ENCODE measurements at regions not wholly inside any gene's neighbourhood (a gene's known extent, or its start where the extent isn't known, plus 50 kb on each side); places are given as distances from the start of the nearest gene placed in this dataset.
A peak's percentile ranks its signal among the peaks of the same experiment; 100 is the strongest.

DNA sequence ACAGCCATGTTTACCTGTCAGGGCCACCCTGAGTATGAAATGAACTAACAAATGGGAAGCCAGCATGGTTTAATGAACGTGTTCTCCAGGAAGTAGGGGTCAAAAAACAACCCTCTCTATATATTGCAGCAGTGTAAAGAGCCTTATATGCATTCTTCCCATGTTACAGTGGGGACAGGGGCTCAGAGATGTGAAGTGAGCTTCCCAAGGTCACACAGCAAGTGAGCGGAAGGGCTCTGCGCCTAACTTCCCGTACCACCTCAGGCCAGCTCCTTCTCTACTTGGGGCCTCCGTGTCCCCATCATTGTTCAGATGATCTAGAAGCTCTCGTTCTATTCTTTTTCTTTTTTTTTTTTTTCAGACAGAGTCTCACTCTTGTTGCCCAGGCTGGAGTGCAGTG is 105.1 kb upstream of the MAP1LC3B2 start:
- peaks cover 0 to 11% (median 11%) of the 10 kb centered on the region in 3 donors for H3K27me3 ChIP-seq (ENCODE audit: control insufficient read depth in 3 of 3, insufficient read depth in 3 of 3, low read length in 3 of 3)
- H3K4me3 ChIP-seq (ENCODE audit: low read length in 3 of 3), result no peak overlapping the region
- H3K9me3 ChIP-seq (ENCODE audit: control insufficient read depth in 3 of 3, low read length in 3 of 3), result no peaks in the 10 kb centered on the region
- H3K36me3 ChIP-seq (ENCODE audit: control insufficient read depth in 3 of 3, insufficient read depth in 3 of 3, low read length in 3 of 3), result no peaks in the 10 kb centered on the region
- H3K27ac ChIP-seq (ENCODE audit: low read depth, low read length), result no peak overlapping the region
- H3K9ac ChIP-seq (ENCODE audit: low read depth in 1 of 3, low read length in 3 of 3), result no peak overlapping the region
- H3K4me1 ChIP-seq (ENCODE audit: control insufficient read depth in 3 of 3, insufficient read depth in 3 of 3, low read length in 3 of 3), result peaks cover 16 to 18% (median 17%) of the 10 kb centered on the region in 3 donors

- Histone ChIP-seq H3K27ac (ENCODE audit: low read depth, low read length) (peak overlapping the region; percentile 77), H3K36me3 (ENCODE audit: control insufficient read depth in 3 of 3, insufficient read depth in 3 of 3, low read length in 3 of 3) (no peaks in the 10 kb centered on the region), H3K9ac (ENCODE audit: low read depth in 1 of 3, low read length in 3 of 3) (peak overlapping the region in 1 of 3 donors; percentile 65), H3K4me3 (ENCODE audit: low read length in 3 of 3) (peak overlapping the region in 1 of 3 donors; percentile 24), H3K9me3 (ENCODE audit: control insufficient read depth in 3 of 3, low read length in 3 of 3) (no peaks in the 10 kb centered on the region), H3K4me1 (ENCODE audit: control insufficient read depth in 3 of 3, insufficient read depth in 3 of 3, low read length in 3 of 3) (peaks cover 16 to 18% (median 17%) of the 10 kb centered on the region in 3 donors), H3K27me3 (ENCODE audit: control insufficient read depth in 3 of 3, insufficient read depth in 3 of 3, low read length in 3 of 3) (peaks cover 0 to 11% (median 11%) of the 10 kb centered on the region in 3 donors)
Measured at GRCh38 chr12:116454950-116455447, 104.2 kb upstream of the MAP1LC3B2 start.

- no peaks in the 10 kb centered on the region for H3K9me3 ChIP-seq (ENCODE audit: control insufficient read depth in 3 of 3, low read length in 3 of 3)
- peaks cover 0 to 11% (median 11%) of the 10 kb centered on the region in 3 donors for H3K27me3 ChIP-seq (ENCODE audit: control insufficient read depth in 3 of 3, insufficient read depth in 3 of 3, low read length in 3 of 3)
- peak overlapping the region; percentile 77 for H3K27ac ChIP-seq (ENCODE audit: low read depth, low read length)
- peaks cover 16 to 18% (median 17%) of the 10 kb centered on the region in 3 donors for H3K4me1 ChIP-seq (ENCODE audit: control insufficient read depth in 3 of 3, insufficient read depth in 3 of 3, low read length in 3 of 3)
- peak overlapping the region in 2 of 3 donors; percentile 52 for H3K9ac ChIP-seq (ENCODE audit: low read depth in 1 of 3, low read length in 3 of 3)
- H3K36me3 ChIP-seq (ENCODE audit: control insufficient read depth in 3 of 3, insufficient read depth in 3 of 3, low read length in 3 of 3), result no peaks in the 10 kb centered on the region
- peak overlapping the region in 2 of 3 donors; percentile 17 to 40 for H3K4me3 ChIP-seq (ENCODE audit: low read length in 3 of 3)
Measured at GRCh38 chr12:116455540-116456329, 103.4 kb upstream of the MAP1LC3B2 start.

- Histone ChIP-seq H3K27me3 (ENCODE audit: control insufficient read depth in 3 of 3, insufficient read depth in 3 of 3, low read length in 3 of 3) (peaks cover 0 to 11% (median 11%) of the 10 kb centered on the region in 3 donors), H3K4me1 (ENCODE audit: control insufficient read depth in 3 of 3, insufficient read depth in 3 of 3, low read length in 3 of 3) (peaks cover 16 to 18% (median 17%) of the 10 kb centered on the region in 3 donors), H3K27ac (ENCODE audit: low read depth, low read length) (peak overlapping the region; percentile 77), H3K36me3 (ENCODE audit: control insufficient read depth in 3 of 3, insufficient read depth in 3 of 3, low read length in 3 of 3) (no peaks in the 10 kb centered on the region), H3K9ac (ENCODE audit: low read depth in 1 of 3, low read length in 3 of 3) (peak overlapping the region; percentile 35 to 52 (median 52)), H3K4me3 (ENCODE audit: low read length in 3 of 3) (peak overlapping the region in 2 of 3 donors; percentile 17 to 40), H3K9me3 (ENCODE audit: control insufficient read depth in 3 of 3, low read length in 3 of 3) (no peaks in the 10 kb centered on the region)
Measured at GRCh38 chr12:116456330-116457082, 102.7 kb upstream of the MAP1LC3B2 start.

- Histone ChIP-seq H3K9ac (ENCODE audit: low read depth in 1 of 3, low read length in 3 of 3) (no peak overlapping the region), H3K36me3 (ENCODE audit: control insufficient read depth in 3 of 3, insufficient read depth in 3 of 3, low read length in 3 of 3) (no peaks in the 10 kb centered on the region), H3K27ac (ENCODE audit: low read depth, low read length) (no peak overlapping the region)
Measured at GRCh38 chr12:116458492-116458891, 100.7 kb upstream of the MAP1LC3B2 start.

GRCh38 chr12:116459011-116459875 is 99.9 kb upstream of the MAP1LC3B2 start:
- H3K27ac ChIP-seq (ENCODE audit: low read depth, low read length), result no peak overlapping the region
- peaks cover 16 to 18% (median 17%) of the 10 kb centered on the region in 3 donors for H3K4me1 ChIP-seq (ENCODE audit: control insufficient read depth in 3 of 3, insufficient read depth in 3 of 3, low read length in 3 of 3)
- no peak overlapping the region for H3K9ac ChIP-seq (ENCODE audit: low read depth in 1 of 3, low read length in 3 of 3)
- H3K9me3 ChIP-seq (ENCODE audit: control insufficient read depth in 3 of 3, low read length in 3 of 3), result no peaks in the 10 kb centered on the region
- H3K27me3 ChIP-seq (ENCODE audit: control insufficient read depth in 3 of 3, insufficient read depth in 3 of 3, low read length in 3 of 3), result peaks cover 0 to 11% (median 11%) of the 10 kb centered on the region in 3 donors
- no peak overlapping the region for H3K4me3 ChIP-seq (ENCODE audit: low read length in 3 of 3)
- H3K36me3 ChIP-seq (ENCODE audit: control insufficient read depth in 3 of 3, insufficient read depth in 3 of 3, low read length in 3 of 3), result no peaks in the 10 kb centered on the region

More at GRCh38 chr12:116458492-116458891, 100.7 kb upstream of the MAP1LC3B2 start:
- Histone ChIP-seq H3K9me3 (ENCODE audit: control insufficient read depth in 3 of 3, low read length in 3 of 3) (no peaks in the 10 kb centered on the region), H3K4me1 (ENCODE audit: control insufficient read depth in 3 of 3, insufficient read depth in 3 of 3, low read length in 3 of 3) (peaks cover 16 to 18% (median 17%) of the 10 kb centered on the region in 3 donors), H3K4me3 (ENCODE audit: low read length in 3 of 3) (no peak overlapping the region), H3K27me3 (ENCODE audit: control insufficient read depth in 3 of 3, insufficient read depth in 3 of 3, low read length in 3 of 3) (peaks cover 0 to 11% (median 11%) of the 10 kb centered on the region in 3 donors)

DNA sequence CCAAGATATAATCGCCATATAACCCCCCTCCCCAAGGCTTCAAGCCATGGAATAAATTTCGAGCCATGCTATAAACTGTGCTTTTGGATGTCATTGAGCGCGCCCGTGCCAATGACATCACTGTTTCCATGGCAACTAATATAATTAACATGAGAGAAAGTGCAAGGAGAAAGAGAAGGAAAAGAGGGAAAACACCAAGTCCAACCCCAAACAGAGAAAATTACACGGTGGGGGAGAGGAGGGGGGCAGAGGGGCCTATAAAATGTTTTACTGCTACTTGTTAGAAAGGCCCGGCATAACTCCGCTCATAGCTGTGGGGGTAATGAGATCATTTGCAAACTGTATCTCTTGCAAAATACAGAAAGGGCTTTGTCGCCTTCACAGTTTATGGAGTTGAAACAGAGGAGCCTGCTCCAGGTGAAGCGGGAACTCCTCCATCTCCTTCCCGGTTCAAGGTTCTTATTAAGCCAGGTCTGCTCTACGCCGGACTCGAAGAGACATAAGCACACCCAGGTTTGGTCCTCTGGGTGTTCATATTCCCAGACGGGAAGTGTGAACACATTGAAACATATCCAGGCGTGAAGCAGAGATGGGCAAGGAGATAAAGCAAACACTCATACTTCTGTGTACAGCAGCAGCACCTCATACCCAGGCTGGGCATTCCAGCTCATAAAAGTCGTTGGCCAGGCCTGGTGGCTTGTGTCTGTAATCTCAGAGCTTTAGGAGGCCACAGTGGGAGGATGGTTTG is 99.1 kb upstream of the MAP1LC3B2 start:
- Histone ChIP-seq H3K9ac (ENCODE audit: low read depth in 1 of 3, low read length in 3 of 3) (no peak overlapping the region), H3K27ac (ENCODE audit: low read depth, low read length) (no peak overlapping the region), H3K9me3 (ENCODE audit: control insufficient read depth in 3 of 3, low read length in 3 of 3) (no peaks in the 10 kb centered on the region), H3K4me1 (ENCODE audit: control insufficient read depth in 3 of 3, insufficient read depth in 3 of 3, low read length in 3 of 3) (peaks cover 11 to 14% (median 12%) of the 10 kb centered on the region in 3 donors), H3K36me3 (ENCODE audit: control insufficient read depth in 3 of 3, insufficient read depth in 3 of 3, low read length in 3 of 3) (no peaks in the 10 kb centered on the region), H3K27me3 (ENCODE audit: control insufficient read depth in 3 of 3, insufficient read depth in 3 of 3, low read length in 3 of 3) (peaks cover 0 to 5% (median 5%) of the 10 kb centered on the region in 3 donors), H3K4me3 (ENCODE audit: low read length in 3 of 3) (no peak overlapping the region)

GRCh38 chr12:116461060-116461459 is 98.1 kb upstream of the MAP1LC3B2 start:
- Histone ChIP-seq H3K9me3 (ENCODE audit: control insufficient read depth in 3 of 3, low read length in 3 of 3) (no peaks in the 10 kb centered on the region), H3K4me3 (ENCODE audit: low read length in 3 of 3) (no peak overlapping the region), H3K4me1 (ENCODE audit: control insufficient read depth in 3 of 3, insufficient read depth in 3 of 3, low read length in 3 of 3) (peaks cover 6 to 8% (median 7%) of the 10 kb centered on the region in 3 donors), H3K27me3 (ENCODE audit: control insufficient read depth in 3 of 3, insufficient read depth in 3 of 3, low read length in 3 of 3) (no peaks in the 10 kb centered on the region), H3K36me3 (ENCODE audit: control insufficient read depth in 3 of 3, insufficient read depth in 3 of 3, low read length in 3 of 3) (no peaks in the 10 kb centered on the region), H3K27ac (ENCODE audit: low read depth, low read length) (no peak overlapping the region), H3K9ac (ENCODE audit: low read depth in 1 of 3, low read length in 3 of 3) (no peak overlapping the region)

DNA sequence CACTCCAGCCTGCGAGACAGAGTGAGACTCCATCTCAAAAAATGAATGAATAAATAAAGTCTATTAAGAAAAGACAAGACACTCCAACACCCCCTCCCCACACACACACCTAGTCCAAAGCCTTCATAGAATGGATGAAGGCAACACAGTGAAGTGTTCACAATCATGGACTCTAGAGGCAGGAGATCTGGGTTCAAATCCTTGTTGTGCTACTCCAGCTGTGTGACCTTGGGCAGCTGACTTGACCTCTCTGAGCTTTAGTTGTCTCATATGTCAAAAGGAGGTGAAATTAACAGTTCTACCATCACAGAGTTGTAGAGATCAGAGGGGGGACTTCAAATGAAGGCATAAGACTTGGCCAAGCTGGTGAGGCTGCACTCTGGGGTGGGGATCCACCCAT is 95.8 kb upstream of the MAP1LC3B2 start:
- no peaks in the 10 kb centered on the region for H3K27me3 ChIP-seq (ENCODE audit: control insufficient read depth in 3 of 3, insufficient read depth in 3 of 3, low read length in 3 of 3)
- H3K36me3 ChIP-seq (ENCODE audit: control insufficient read depth in 3 of 3, insufficient read depth in 3 of 3, low read length in 3 of 3), result no peaks in the 10 kb centered on the region
- H3K9ac ChIP-seq (ENCODE audit: low read depth in 1 of 3, low read length in 3 of 3), result no peak overlapping the region
- H3K9me3 ChIP-seq (ENCODE audit: control insufficient read depth in 3 of 3, low read length in 3 of 3), result no peaks in the 10 kb centered on the region
- no peak overlapping the region for H3K4me3 ChIP-seq (ENCODE audit: low read length in 3 of 3)
- no peak overlapping the region for H3K27ac ChIP-seq (ENCODE audit: low read depth, low read length)
- no peaks in the 10 kb centered on the region for H3K4me1 ChIP-seq (ENCODE audit: control insufficient read depth in 3 of 3, insufficient read depth in 3 of 3, low read length in 3 of 3)

Measured in skeletal muscle tissue (tissue), 3 donors.